Psoas muscle (tissue), 7 donors: ENCODE measurements at regions not wholly inside any gene's neighbourhood (a gene's known extent, or its start where the extent isn't known, plus 50 kb on each side); places are given as distances from the start of the nearest gene placed in this dataset.

Experiments used
- ATAC-seq, 4 donors: fragments of 200-7000 bp; cut with Tn5 transposase; one replicate each; pipeline ENCODE4 v1.9.1; 2020; ENCODE audit warnings: moderate library complexity in 3 of 4, mild to moderate bottlenecking in 2 of 4
- DNase-seq, 2 donors: peaks; one replicate each; pipeline ENCODE4 v3.0.0-alpha.2; 2020
- H3K27ac ChIP-seq: fragments of 200-600 bp; one replicate; pipeline ENCODE4 v1.8.0; 2022
- H3K27me3 ChIP-seq, 3 donors: fragments of 200-600 bp in 1 of 3; one replicate each; pipeline versions ENCODE4 v1.6.1 to v1.8.0; 2013 to 2022; ENCODE audit warnings: low read length in 2 of 3, mild to moderate bottlenecking in 2 of 3, moderate library complexity in 1 of 3; ENCODE audit not compliant: insufficient read depth in 3 of 3
- H3K36me3 ChIP-seq, 2 donors: fragments of 200-600 bp in 1 of 2; one replicate each; pipeline versions ENCODE4 v1.6.1 to v1.8.0; 2013 to 2022; ENCODE audit warnings: low read depth in 1 of 2, mild to moderate bottlenecking in 1 of 2, moderate library complexity in 1 of 2; ENCODE audit not compliant: insufficient read depth in 1 of 2
- H3K4me1 ChIP-seq: fragments of 200-600 bp; one replicate; pipeline ENCODE4 v1.8.0; 2022
- H3K4me3 ChIP-seq: fragments of 200-600 bp; one replicate; pipeline ENCODE4 v1.8.0; 2022; ENCODE audit warnings: mild to moderate bottlenecking
- H3K9me3 ChIP-seq: fragments of 200-600 bp; one replicate; pipeline ENCODE4 v1.8.0; 2022
- WGBS, 3 donors: extraction: QIAGEN DNeasy Blood & Tissue Kit; methylation state at CpG; one replicate each; pipeline versions ENCODE4 v1.1.6 to v1.1.7; 2013; 5-methylcytosine and 5-hydroxymethylcytosine counted together
- intact Hi-C, 2 donors: fragments of 100-400 bp; cut with DNase I; formaldehyde crosslinking; loops; one replicate each; pipeline versions ENCODE4 v1.11.0 to v1.14.2; 2022
- TF ChIP-seq, protein P1 (sequence below): fragments of 200-600 bp; IDR thresholded peaks from one replicate; pipeline ENCODE4 v1.8.0; 2022; ENCODE audit warnings: antibody characterized with exemption
- donor health status: healthy with polysubstance abuse.
- donor health status: DM: no; HTN: no; CAD: no; lungs with moderate emphysema.
- donor health status: Bipolar disorder and iron deficiency.
- donor health status: healthy.
- donor health status: DM: yes; HTN: yes; CAD: no.
- donor health status: DM: no; HTN: no; CAD: no.
- donor health status: DM: yes; HTN: yes; CAD: no.

DNA sequence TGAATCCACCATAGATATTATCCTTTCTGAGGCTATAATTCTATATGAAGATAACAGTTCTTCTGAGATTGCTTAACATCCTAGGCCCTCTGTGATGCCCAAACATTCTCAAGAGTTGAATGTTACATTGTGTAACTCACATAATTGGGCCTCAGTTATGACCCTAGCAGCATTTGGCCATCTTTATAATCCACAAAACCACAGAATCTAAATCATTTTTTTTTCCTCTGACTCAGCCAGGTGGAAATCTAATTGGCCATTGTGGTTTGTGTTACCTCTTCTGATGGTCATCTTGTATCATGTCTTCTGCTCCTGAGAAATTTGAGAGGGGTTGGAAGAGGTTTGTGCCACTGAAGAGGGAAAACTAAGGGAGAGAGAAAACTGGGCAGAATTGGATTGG lies 99.5 kb downstream of the LINC00237 start:
- TF ChIP-seq, protein P1, sequence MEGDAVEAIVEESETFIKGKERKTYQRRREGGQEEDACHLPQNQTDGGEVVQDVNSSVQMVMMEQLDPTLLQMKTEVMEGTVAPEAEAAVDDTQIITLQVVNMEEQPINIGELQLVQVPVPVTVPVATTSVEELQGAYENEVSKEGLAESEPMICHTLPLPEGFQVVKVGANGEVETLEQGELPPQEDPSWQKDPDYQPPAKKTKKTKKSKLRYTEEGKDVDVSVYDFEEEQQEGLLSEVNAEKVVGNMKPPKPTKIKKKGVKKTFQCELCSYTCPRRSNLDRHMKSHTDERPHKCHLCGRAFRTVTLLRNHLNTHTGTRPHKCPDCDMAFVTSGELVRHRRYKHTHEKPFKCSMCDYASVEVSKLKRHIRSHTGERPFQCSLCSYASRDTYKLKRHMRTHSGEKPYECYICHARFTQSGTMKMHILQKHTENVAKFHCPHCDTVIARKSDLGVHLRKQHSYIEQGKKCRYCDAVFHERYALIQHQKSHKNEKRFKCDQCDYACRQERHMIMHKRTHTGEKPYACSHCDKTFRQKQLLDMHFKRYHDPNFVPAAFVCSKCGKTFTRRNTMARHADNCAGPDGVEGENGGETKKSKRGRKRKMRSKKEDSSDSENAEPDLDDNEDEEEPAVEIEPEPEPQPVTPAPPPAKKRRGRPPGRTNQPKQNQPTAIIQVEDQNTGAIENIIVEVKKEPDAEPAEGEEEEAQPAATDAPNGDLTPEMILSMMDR: no peak
- ATAC-seq (no peak), DNase-seq (no peak)
- Histone ChIP-seq H3K4me3 (no peak overlapping the region), H3K4me1 (no peaks in the 10 kb centered on the region), H3K36me3 (no peaks in the 10 kb centered on the region), H3K9me3 (no peaks in the 10 kb centered on the region), H3K27ac (no peak overlapping the region), H3K27me3 (peaks cover 0 to 7% (median 3%) of the 10 kb centered on the region in 3 donors)
- intact Hi-C loops: no loop called here

DNA sequence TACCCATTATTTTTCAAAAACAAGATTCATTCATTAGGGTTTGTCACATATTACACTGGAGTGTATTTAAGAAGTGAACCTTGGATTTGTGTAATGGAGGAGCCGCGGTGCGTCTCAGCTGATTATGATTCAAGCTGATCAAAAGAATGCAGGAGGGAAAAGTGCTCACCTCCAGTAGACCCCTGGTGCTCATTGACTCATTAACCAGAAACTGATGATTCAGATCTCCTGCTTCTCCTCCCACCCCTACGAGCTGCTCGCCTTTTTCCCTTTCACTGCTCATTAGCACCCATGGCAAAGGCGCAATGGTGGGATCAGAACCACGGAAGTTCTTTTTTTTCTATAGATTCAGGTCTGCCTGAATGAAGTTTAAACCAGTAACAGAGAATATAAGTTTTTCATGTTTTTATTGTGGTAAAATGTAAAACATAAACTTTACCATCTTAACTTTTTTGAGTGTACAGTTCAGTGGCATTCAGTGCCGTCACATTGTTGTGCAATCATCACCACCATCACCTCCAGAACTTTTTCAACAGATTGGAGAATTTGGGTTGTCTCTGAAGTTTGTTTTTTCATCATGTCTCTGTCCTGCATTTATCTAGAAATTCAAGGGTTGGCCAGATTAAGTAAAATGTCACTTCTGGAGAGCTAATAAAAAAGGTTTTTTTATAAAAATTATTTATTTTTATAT lies 101.6 kb downstream of the LINC00237 start:
- no peak overlapping the region for H3K4me3 ChIP-seq
- no peaks in the 10 kb centered on the region for H3K9me3 ChIP-seq
- intact Hi-C loops: no loop called here
- no peak for ATAC-seq
- peaks cover 0 to 7% (median 3%) of the 10 kb centered on the region in 3 donors for H3K27me3 ChIP-seq
- DNase-seq: no peak
- H3K4me1 ChIP-seq: no peaks in the 10 kb centered on the region
- no peaks in the 10 kb centered on the region for H3K36me3 ChIP-seq
- H3K27ac ChIP-seq: no peak overlapping the region
- TF ChIP-seq, protein P1: no peak
- WGBS, 3 donors: 82 to 91% (median 89%) methylated on average over 8 of the region's 8 CpGs

DNA sequence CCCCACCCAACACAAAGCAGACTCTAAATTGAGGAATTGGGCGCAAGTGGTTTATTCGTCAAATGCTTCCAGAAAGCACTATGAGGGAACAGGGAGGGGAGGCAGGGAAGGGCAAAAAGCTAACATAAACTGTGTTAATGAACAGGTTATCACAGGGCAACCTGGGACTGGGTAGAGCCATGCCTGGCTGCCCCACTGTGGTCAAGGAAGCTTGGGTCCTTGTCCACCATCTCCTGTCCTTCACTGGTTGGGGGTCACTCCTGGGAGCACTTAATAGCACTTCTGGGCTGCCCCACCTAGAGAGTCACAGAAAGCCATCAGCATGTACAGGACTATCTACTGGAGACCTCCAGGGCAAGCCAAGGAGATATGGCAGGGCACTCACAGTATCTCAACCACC lies 102.3 kb downstream of the LINC00237 start:
- ATAC-seq (no peak), DNase-seq (no peak)
- 94 to 98% (median 96%) methylated on average over 2 of the region's 2 CpGs for WGBS, 3 donors
- Histone ChIP-seq H3K4me1 (no peaks in the 10 kb centered on the region), H3K4me3 (no peak overlapping the region), H3K9me3 (no peaks in the 10 kb centered on the region), H3K27me3 (peaks cover 0 to 7% (median 3%) of the 10 kb centered on the region in 3 donors), H3K36me3 (no peaks in the 10 kb centered on the region), H3K27ac (no peak overlapping the region)
- intact Hi-C loops: no loop called here
- TF ChIP-seq, protein P1: no peak

DNA sequence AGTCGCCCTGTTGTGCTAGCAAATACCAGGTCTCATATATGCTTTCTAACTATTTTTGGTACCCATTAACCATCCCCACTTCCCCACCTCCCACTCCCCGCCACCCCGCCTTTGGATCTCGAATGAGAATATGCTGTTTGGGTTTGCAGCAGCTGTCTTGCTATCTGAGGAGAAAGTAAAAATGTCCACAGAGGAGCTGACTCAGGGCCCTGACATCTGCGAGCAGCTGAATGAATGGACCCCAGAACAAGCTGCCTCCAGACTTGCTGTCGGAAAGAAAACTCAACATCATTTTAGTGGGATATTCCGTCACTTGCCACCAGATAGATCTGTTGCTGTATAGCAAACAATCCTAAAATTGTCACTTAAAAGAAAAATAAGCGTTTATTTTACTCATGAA lies 103.7 kb downstream of the LINC00237 start:
- H3K36me3 ChIP-seq: no peaks in the 10 kb centered on the region
- no peak overlapping the region for H3K27ac ChIP-seq
- no peak overlapping the region for H3K4me3 ChIP-seq
- DNase-seq: no peak
- WGBS, 3 donors: 71 to 75% (median 75%) methylated on average over 8 of the region's 8 CpGs
- intact Hi-C loops: no loop called here
- no peaks in the 10 kb centered on the region for H3K4me1 ChIP-seq
- no peak for ATAC-seq
- TF ChIP-seq, protein P1: no peak
- peaks cover 0 to 9% (median 3%) of the 10 kb centered on the region in 3 donors for H3K27me3 ChIP-seq
- no peaks in the 10 kb centered on the region for H3K9me3 ChIP-seq

DNA sequence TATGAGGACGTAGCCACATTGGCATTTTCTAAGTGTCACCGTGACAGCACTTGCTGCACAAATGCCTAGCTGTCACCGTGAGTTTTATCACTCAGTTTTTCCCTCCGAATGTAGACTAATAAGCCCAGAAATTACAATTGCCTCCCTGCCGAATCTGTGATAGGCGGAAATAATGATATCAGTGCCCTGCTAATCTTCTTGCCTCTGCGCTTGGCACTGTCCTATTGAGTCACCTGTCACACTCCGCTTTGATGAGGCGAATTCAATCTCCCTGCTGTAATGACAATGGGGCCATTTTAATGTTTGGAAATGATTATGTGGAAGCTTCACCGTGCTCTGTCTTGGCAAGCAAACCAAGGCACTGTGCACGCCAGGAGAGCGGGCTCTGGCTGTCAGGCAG lies 112.8 kb downstream of the LINC00237 start:
- H3K9me3 ChIP-seq: no peaks in the 10 kb centered on the region
- TF ChIP-seq, protein P1: no peak
- 23 to 42% (median 26%) methylated on average over 12 of the region's 12 CpGs for WGBS, 3 donors
- no peak overlapping the region for H3K4me3 ChIP-seq
- no peaks in the 10 kb centered on the region for H3K36me3 ChIP-seq
- H3K27ac ChIP-seq: no peak overlapping the region
- H3K4me1 ChIP-seq: no peaks in the 10 kb centered on the region
- ATAC-seq: no peak
- intact Hi-C loops: no loop called here
- peaks cover 0 to 44% (median 3%) of the 10 kb centered on the region in 3 donors for H3K27me3 ChIP-seq
- DNase-seq: no peak
